ENCODE measurements at regions not wholly inside any gene's neighbourhood (a gene's known extent, or its start where the extent isn't known, plus 50 kb on each side); places are given as distances from the start of the nearest gene placed in this dataset.

DNA sequence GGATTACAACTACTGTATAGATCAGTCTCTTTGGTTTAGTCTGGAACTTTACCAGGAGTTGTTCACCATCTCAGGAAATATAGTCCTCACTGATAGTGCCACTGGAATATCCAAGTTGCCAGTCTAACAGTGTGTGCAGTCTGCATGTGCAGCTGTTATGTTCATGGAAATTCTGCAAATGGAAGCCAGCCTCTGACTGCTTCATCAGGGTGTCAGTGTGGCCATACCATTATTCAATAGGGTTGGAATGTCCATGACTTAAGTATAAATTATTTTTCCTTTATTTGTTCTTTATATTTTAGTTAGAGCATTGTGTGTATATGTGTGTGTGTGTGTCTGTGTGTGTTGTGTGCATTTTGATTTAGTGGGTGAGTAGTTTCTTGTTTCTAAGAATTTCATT, 51.8 kb downstream of the C11orf96 start:
- peaks cover 1% of the 10 kb centered on the region; the same call in 1 of the 2 replicates for H3K27me3 ChIP-seq (ENCODE audit: control insufficient read depth, insufficient read depth, low read length)
- TF ChIP-seq, protein P1, sequence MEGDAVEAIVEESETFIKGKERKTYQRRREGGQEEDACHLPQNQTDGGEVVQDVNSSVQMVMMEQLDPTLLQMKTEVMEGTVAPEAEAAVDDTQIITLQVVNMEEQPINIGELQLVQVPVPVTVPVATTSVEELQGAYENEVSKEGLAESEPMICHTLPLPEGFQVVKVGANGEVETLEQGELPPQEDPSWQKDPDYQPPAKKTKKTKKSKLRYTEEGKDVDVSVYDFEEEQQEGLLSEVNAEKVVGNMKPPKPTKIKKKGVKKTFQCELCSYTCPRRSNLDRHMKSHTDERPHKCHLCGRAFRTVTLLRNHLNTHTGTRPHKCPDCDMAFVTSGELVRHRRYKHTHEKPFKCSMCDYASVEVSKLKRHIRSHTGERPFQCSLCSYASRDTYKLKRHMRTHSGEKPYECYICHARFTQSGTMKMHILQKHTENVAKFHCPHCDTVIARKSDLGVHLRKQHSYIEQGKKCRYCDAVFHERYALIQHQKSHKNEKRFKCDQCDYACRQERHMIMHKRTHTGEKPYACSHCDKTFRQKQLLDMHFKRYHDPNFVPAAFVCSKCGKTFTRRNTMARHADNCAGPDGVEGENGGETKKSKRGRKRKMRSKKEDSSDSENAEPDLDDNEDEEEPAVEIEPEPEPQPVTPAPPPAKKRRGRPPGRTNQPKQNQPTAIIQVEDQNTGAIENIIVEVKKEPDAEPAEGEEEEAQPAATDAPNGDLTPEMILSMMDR (IDR thresholded peaks at IDR 0.05; ENCODE audit: insufficient read depth, low read depth, low read length): no peak
- POLR2A ChIA-PET: no interaction called here
- no peak for DNase-seq (ENCODE audit: low read depth)
- CTCF ChIA-PET: interaction anchor here (0.6 kb wide), 1 partner anchor 110 kb away, joined by 3 read pairs; no protein-coding TSS in a partner anchor
- no peaks in the 10 kb centered on the region for H3K36me3 ChIP-seq (ENCODE audit: control insufficient read depth, insufficient read depth, low read length)
- H3K4me3 ChIP-seq (ENCODE audit: low read depth, low read length): no peak overlapping the region

DNA sequence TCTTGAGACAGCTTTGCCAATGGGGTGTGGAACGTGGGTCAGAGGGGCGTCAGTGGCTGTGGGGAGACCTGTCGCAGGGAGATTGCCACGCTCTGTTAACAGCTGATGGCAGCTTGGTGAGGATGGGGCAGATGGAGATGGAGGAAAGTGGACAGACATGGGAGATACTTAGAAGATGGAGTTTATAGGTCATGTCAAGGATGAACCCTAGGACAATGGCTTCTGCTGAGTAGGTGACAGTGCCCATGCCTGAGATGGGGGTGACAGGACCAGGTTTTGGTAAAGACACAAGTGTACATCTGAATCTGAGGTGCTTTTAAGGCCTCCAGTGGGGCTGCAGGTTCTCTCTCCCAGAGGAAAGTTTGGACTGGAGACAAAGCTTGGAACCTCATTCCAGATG, 51.5 kb upstream of the ACCSL start:
- ChIA-PET POLR2A (no interaction called here), CTCF (interaction anchor here (0.9 kb wide), 1 partner anchor 9 kb away, joined by 3 read pairs; no protein-coding TSS in a partner anchor)
- no peaks in the 10 kb centered on the region for H3K36me3 ChIP-seq (ENCODE audit: control insufficient read depth, insufficient read depth, low read length)
- TF ChIP-seq, protein P1 (IDR thresholded peaks at IDR 0.05; ENCODE audit: insufficient read depth, low read depth, low read length): no peak
- no peak overlapping the region for H3K4me3 ChIP-seq (ENCODE audit: low read depth, low read length)
- H3K27me3 ChIP-seq (ENCODE audit: control insufficient read depth, insufficient read depth, low read length): peaks cover 1% of the 10 kb centered on the region; the same call in 1 of the 2 replicates
- no peak for DNase-seq (ENCODE audit: low read depth)

DNA sequence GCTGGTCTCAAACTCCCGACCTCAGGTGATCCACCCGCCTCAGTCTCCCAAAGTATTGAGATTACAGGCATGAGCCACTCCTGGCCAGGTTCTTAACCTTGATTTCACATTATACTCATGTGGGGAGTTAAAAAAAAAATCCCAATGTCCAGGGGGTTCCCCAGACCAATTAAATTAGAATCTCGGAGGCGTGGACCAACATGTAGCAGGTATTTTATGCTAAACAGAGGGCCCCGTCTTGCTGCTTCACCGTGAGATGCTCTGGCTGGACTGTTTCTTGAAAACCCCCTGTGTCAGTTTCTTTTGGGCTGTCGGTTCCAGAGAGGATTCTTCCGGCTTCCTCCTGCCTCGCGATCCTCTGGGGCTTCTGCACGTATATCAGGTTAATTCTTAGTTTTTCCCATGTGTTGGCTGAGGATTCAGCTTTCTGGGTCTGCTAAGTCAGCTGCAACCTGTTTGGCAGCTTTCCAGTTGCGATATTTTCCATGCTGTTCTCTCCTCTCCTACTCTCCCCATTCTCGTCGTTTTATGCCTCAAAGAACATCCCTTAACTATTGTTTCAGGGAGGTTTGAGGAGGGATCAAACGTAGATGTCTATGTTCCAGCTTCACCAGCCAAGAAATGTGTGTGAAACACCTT, 50.6 kb upstream of the ACCSL start:
- TF ChIP-seq, protein P1 (IDR thresholded peaks at IDR 0.05; ENCODE audit: insufficient read depth, low read depth, low read length): no peak
- Histone ChIP-seq H3K36me3 (ENCODE audit: control insufficient read depth, insufficient read depth, low read length) (no peaks in the 10 kb centered on the region), H3K4me3 (ENCODE audit: low read depth, low read length) (no peak overlapping the region), H3K27me3 (ENCODE audit: control insufficient read depth, insufficient read depth, low read length) (peaks cover 3% of the 10 kb centered on the region; the same call in 1 of the 2 replicates)
- ChIA-PET POLR2A (no interaction called here), CTCF (interaction anchor here (0.9 kb wide), 1 partner anchor 9 kb away, joined by 3 read pairs; no protein-coding TSS in a partner anchor)
- DNase-seq (ENCODE audit: low read depth): no peak

Data from BJ (cell line).